ENCODE measurements at regions not wholly inside any gene's neighbourhood (a gene's known extent, or its start where the extent isn't known, plus 50 kb on each side); places are given as distances from the start of the nearest gene placed in this dataset.
"Not testable (repeated sequence)": the region's sequence is repeated elsewhere in the genome, so short reads cannot be mapped to it uniquely, and the experiment has no call there.

- CTCF ChIA-PET, result no interaction called here
- Mint-ChIP-seq H3K27ac (no peak overlapping the region), H3K4me1 (no peaks in the 10 kb centered on the region), H3K4me3 (no peak overlapping the region), H3K27me3 (peaks cover 6% of the 10 kb centered on the region), H3K9me3 (peaks cover 18% of the 10 kb centered on the region), H3K36me3 (ENCODE audit: low read depth) (peaks cover 3% of the 10 kb centered on the region)
- DNase-seq (no peak), ATAC-seq (ENCODE audit: low read depth) (no peak)
- POLR2A ChIA-PET, result no interaction called here
- intact Hi-C loops (cut with micrococcal nuclease), result no loop called here
- no peak for TF ChIP-seq CTCF (IDR thresholded peaks at IDR 0.05)
These were observed 75.3 kb upstream of the NCK2 start for GRCh38 chr2:105669384-105669891.

- Mint-ChIP-seq H3K4me3 (no peak overlapping the region), H3K27me3 (peaks cover 6% of the 10 kb centered on the region), H3K4me1 (no peaks in the 10 kb centered on the region), H3K27ac (no peak overlapping the region), H3K9me3 (peaks cover 22% of the 10 kb centered on the region), H3K36me3 (ENCODE audit: low read depth) (peaks cover 5% of the 10 kb centered on the region)
- ChIA-PET CTCF (no interaction called here), POLR2A (no interaction called here)
- DNase-seq (no peak), ATAC-seq (ENCODE audit: low read depth) (no peak)
- TF ChIP-seq CTCF (IDR thresholded peaks at IDR 0.05), result no peak
- intact Hi-C loops (cut with micrococcal nuclease), result no loop called here
These were observed 79.2 kb upstream of the NCK2 start for GRCh38 chr2:105665480-105665879.

GRCh38 chr2:105660489-105660888 lies 84.2 kb upstream of the NCK2 start:
- peaks cover 5% of the 10 kb centered on the region for H3K36me3 Mint-ChIP-seq (ENCODE audit: low read depth)
- peaks cover 7% of the 10 kb centered on the region for H3K27me3 Mint-ChIP-seq
- POLR2A ChIA-PET, result no interaction called here

GRCh38 chr2:105655723-105656606 lies 88.7 kb upstream of the NCK2 start:
- POLR2A ChIA-PET; ATAC-seq (ENCODE audit: low read depth); H3K4me3 Mint-ChIP-seq; H3K36me3 Mint-ChIP-seq (ENCODE audit: low read depth); H3K27me3 Mint-ChIP-seq; CTCF ChIA-PET; intact Hi-C loops (cut with micrococcal nuclease); H3K27ac Mint-ChIP-seq; H3K4me1 Mint-ChIP-seq; DNase-seq; H3K9me3 Mint-ChIP-seq: not testable (repeated sequence)

More at GRCh38 chr2:105660489-105660888, 84.2 kb upstream of the NCK2 start:
- H3K9me3 Mint-ChIP-seq, result peaks cover 12% of the 10 kb centered on the region
- no peak overlapping the region for H3K27ac Mint-ChIP-seq
- DNase-seq, result no peak
- CTCF ChIA-PET, result no interaction called here
- no peak for TF ChIP-seq CTCF (IDR thresholded peaks at IDR 0.05)
- ATAC-seq (ENCODE audit: low read depth), result no peak
- H3K4me3 Mint-ChIP-seq, result no peak overlapping the region
- intact Hi-C loops (cut with micrococcal nuclease), result no loop called here
- no peaks in the 10 kb centered on the region for H3K4me1 Mint-ChIP-seq

GRCh38 chr2:105655244-105655643 lies 89.5 kb upstream of the NCK2 start:
- Mint-ChIP-seq H3K27ac (no peak overlapping the region), H3K9me3 (peaks cover 2% of the 10 kb centered on the region), H3K4me1 (no peaks in the 10 kb centered on the region), H3K27me3 (peaks cover 7% of the 10 kb centered on the region), H3K4me3 (no peak overlapping the region), H3K36me3 (ENCODE audit: low read depth) (no peaks in the 10 kb centered on the region)
- intact Hi-C loops (cut with micrococcal nuclease), result no loop called here
- ATAC-seq (ENCODE audit: low read depth) (no peak), DNase-seq (no peak)
- no peak for TF ChIP-seq CTCF (IDR thresholded peaks at IDR 0.05)
- CTCF ChIA-PET, result no interaction called here
- POLR2A ChIA-PET, result no interaction called here

Measured in activated B cell treated with CpG ODN at 0.5 μM for 24 hours (primary cell).